CD4-positive, CD25-positive, alpha-beta regulatory T cell (primary cell): ENCODE measurements at regions not wholly inside any gene's neighbourhood (a gene's known extent, or its start where the extent isn't known, plus 50 kb on each side); places are given as distances from the start of the nearest gene placed in this dataset.

Experiments
- ATAC-seq, 2 donors: fragments of 150-1000 bp; cut with Tn5 transposase; one replicate each; pipeline ENCODE4 v1.10.0; 2021; ENCODE audit warnings: low read depth in 2 of 2, moderate number of reproducible peaks in 2 of 2, moderate library complexity in 1 of 2
- DNase-seq, 3 donors: peaks; one replicate each; pipeline versions ENCODE4 v3.0.0 to v3.0.0-alpha.2; 2012 to 2022; ENCODE audit warnings: mixed read lengths in 1 of 3
- H3K27ac ChIP-seq: one replicate; pipeline ENCODE4 v1.7.0; 2013; ENCODE audit warnings: mild to moderate bottlenecking, low read length; ENCODE audit not compliant: insufficient read depth, poor library complexity, severe bottlenecking
- H3K27me3 ChIP-seq: one replicate; pipeline ENCODE4 v1.7.0; 2013; ENCODE audit warnings: low read length; ENCODE audit not compliant: control insufficient read depth, insufficient read depth
- H3K36me3 ChIP-seq: one replicate; pipeline ENCODE4 v1.7.0; 2013; ENCODE audit warnings: mild to moderate bottlenecking, low read length, moderate library complexity; ENCODE audit not compliant: control insufficient read depth, insufficient read depth
- H3K4me1 ChIP-seq: 2 replicates; pipeline ENCODE4 v1.7.0; 2013; ENCODE audit warnings: mild to moderate bottlenecking, low read length; ENCODE audit not compliant: insufficient read depth, control insufficient read depth, poor library complexity, severe bottlenecking
- H3K4me3 ChIP-seq: one replicate; pipeline ENCODE4 v1.7.0; 2013; ENCODE audit warnings: low read depth, mild to moderate bottlenecking, low read length, moderate library complexity
- H3K9me3 ChIP-seq, 2 experiments: 1 replicate in 1 of 2; 2 replicates in 1 of 2; pipeline ENCODE4 v1.7.0; 2013; ENCODE audit warnings: low read length in 2 of 2, mild to moderate bottlenecking in 1 of 2, moderate library complexity in 1 of 2; ENCODE audit not compliant: control insufficient read depth in 2 of 2
- H3K27ac Mint-ChIP-seq, 3 donors: one replicate each; pipeline ENCODE4 v1.8.0; 2020 to 2022; ENCODE audit warnings: mild to moderate bottlenecking in 3 of 3, mixed read lengths in 3 of 3, moderate library complexity in 2 of 3
- H3K27me3 Mint-ChIP-seq: one replicate; pipeline ENCODE4 v1.8.0; 2022; ENCODE audit warnings: mild to moderate bottlenecking, mixed read lengths
- H3K36me3 Mint-ChIP-seq: one replicate; pipeline ENCODE4 v1.8.0; 2020; ENCODE audit warnings: mixed read lengths
- H3K4me1 Mint-ChIP-seq, 4 donors: one replicate each; pipeline ENCODE4 v1.8.0; 2020 to 2022; ENCODE audit warnings: mixed read lengths in 4 of 4, mild to moderate bottlenecking in 1 of 4
- H3K4me3 Mint-ChIP-seq, 4 donors: one replicate each; pipeline ENCODE4 v1.8.0; 2020 to 2022; ENCODE audit warnings: mild to moderate bottlenecking in 4 of 4, mixed read lengths in 4 of 4, moderate library complexity in 3 of 4
- H3K9me3 Mint-ChIP-seq, 7 donors: one replicate each; pipeline ENCODE4 v1.8.0; 2020 to 2022; ENCODE audit warnings: mixed read lengths in 7 of 7, mild to moderate bottlenecking in 3 of 7, moderate library complexity in 2 of 7

DNA sequence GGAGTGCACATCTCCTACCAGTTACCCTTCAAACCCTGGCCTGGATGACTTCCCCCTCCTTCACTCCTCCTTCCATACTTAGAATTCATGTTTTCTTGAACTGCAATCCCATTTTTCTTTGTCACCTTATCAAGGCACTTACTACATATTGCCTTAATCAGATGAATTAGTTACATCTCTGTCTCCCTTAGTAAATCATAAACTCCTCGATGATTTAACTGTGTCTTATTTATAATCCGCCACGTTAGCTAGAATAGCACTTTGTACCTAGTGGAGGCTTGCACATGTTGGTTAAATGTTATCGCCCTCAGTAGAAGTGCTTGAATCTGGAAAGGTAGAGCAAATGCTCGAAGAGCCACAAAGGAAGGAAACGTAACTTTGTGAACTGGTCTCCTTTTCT is 94.7 kb upstream of the RAB11FIP2 start:
- no peak for DNase-seq
- no peaks in the 10 kb centered on the region for H3K36me3 Mint-ChIP-seq
- Histone ChIP-seq H3K9me3 (no peaks in the 10 kb centered on the region), H3K27ac (no peak overlapping the region), H3K36me3 (no peaks in the 10 kb centered on the region), H3K4me1 (no peaks in the 10 kb centered on the region), H3K27me3 (peaks cover 4% of the 10 kb centered on the region), H3K4me3 (no peak overlapping the region)
- no peaks in the 10 kb centered on the region for H3K4me1 Mint-ChIP-seq
- no peak overlapping the region for H3K27ac Mint-ChIP-seq
- ATAC-seq: no peak
- H3K9me3 Mint-ChIP-seq: peaks cover 0 to 1% (median 0%) of the 10 kb centered on the region in 7 donors
- no peak overlapping the region for H3K4me3 Mint-ChIP-seq
- peaks cover 10% of the 10 kb centered on the region for H3K27me3 Mint-ChIP-seq

DNA sequence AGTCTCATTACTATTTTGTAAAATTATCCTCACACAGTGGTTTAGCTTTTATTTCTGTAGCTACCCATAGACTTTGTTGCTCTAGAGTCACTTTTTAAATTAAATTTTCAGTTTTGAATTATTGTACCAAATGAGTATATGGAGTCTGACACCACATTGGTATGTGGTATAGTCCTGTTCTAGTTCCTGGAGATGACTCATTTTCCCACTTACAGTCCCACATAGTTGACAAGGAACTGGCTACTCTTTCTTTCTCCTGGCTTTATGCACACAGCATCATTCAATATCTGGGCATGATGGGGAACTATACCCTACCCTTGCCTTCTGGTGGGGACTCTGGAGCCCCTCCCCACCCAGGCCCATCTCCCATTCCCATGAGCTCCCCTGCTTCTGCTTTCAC is 92.6 kb upstream of the RAB11FIP2 start:
- Histone ChIP-seq H3K4me3 (no peak overlapping the region), H3K27me3 (peaks cover 4% of the 10 kb centered on the region), H3K4me1 (no peaks in the 10 kb centered on the region), H3K27ac (no peak overlapping the region), H3K9me3 (no peaks in the 10 kb centered on the region), H3K36me3 (no peaks in the 10 kb centered on the region)
- DNase-seq (no peak), ATAC-seq (no peak)
- Mint-ChIP-seq H3K27me3 (peaks cover 18% of the 10 kb centered on the region), H3K4me1 (no peaks in the 10 kb centered on the region), H3K36me3 (no peaks in the 10 kb centered on the region), H3K27ac (no peak overlapping the region), H3K9me3 (peaks cover 0 to 3% (median 1%) of the 10 kb centered on the region in 7 donors), H3K4me3 (no peak overlapping the region)

GRCh38 chr10:118128675-118129074 is 81.9 kb upstream of the RAB11FIP2 start:
- Mint-ChIP-seq H3K9me3 (peaks cover 0 to 5% (median 1%) of the 10 kb centered on the region in 7 donors), H3K4me3 (no peak overlapping the region), H3K27ac (no peak overlapping the region), H3K4me1 (no peaks in the 10 kb centered on the region), H3K27me3 (peaks cover 4% of the 10 kb centered on the region), H3K36me3 (no peaks in the 10 kb centered on the region)
- Histone ChIP-seq H3K4me3 (no peak overlapping the region), H3K27ac (no peak overlapping the region), H3K36me3 (no peaks in the 10 kb centered on the region), H3K4me1 (no peaks in the 10 kb centered on the region), H3K27me3 (peaks cover 3% of the 10 kb centered on the region), H3K9me3 (no peaks in the 10 kb centered on the region)
- ATAC-seq (no peak), DNase-seq (no peak)

DNA sequence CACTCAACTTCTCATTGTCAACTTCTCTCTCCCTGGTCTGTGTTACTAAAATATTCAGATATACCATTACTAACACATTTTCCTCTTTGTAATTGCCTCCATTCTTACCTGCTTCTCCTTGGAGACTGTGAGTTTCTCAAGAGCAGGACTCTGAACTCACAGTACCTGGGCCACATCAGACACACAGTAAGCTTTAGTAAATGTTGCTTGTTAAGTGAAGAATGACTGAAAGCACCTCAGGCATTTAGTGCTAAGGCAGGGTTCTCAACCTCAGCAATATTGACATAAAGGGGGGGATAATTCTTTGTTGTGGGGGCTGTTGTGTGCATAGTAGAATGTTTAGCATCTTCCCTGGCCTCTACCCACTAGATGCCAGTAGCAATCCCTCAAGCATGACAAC is 72.0 kb upstream of the RAB11FIP2 start:
- Mint-ChIP-seq H3K36me3 (no peaks in the 10 kb centered on the region), H3K9me3 (no peaks in the 10 kb centered on the region), H3K4me1 (no peaks in the 10 kb centered on the region), H3K27ac (no peak overlapping the region), H3K4me3 (no peak overlapping the region), H3K27me3 (peaks cover 11% of the 10 kb centered on the region)
- no peaks in the 10 kb centered on the region for H3K9me3 ChIP-seq
- H3K27ac ChIP-seq: no peak overlapping the region
- peaks cover 4% of the 10 kb centered on the region for H3K27me3 ChIP-seq
- H3K4me3 ChIP-seq: no peak overlapping the region
- H3K4me1 ChIP-seq: no peaks in the 10 kb centered on the region
- ATAC-seq: no peak
- no peaks in the 10 kb centered on the region for H3K36me3 ChIP-seq
- DNase-seq: no peak

- H3K27me3 ChIP-seq: peaks cover 4% of the 10 kb centered on the region
- DNase-seq (no peak), ATAC-seq (no peak)
- no peaks in the 10 kb centered on the region for H3K36me3 ChIP-seq
- Mint-ChIP-seq H3K36me3 (no peaks in the 10 kb centered on the region), H3K27me3 (peaks cover 11% of the 10 kb centered on the region), H3K4me1 (no peaks in the 10 kb centered on the region), H3K9me3 (no peaks in the 10 kb centered on the region), H3K27ac (no peak overlapping the region), H3K4me3 (no peak overlapping the region)
- no peak overlapping the region for H3K4me3 ChIP-seq
- H3K9me3 ChIP-seq: no peaks in the 10 kb centered on the region
- no peaks in the 10 kb centered on the region for H3K4me1 ChIP-seq
- H3K27ac ChIP-seq: no peak overlapping the region
These were observed 70.1 kb upstream of the RAB11FIP2 start for GRCh38 chr10:118116715-118117449.

DNA sequence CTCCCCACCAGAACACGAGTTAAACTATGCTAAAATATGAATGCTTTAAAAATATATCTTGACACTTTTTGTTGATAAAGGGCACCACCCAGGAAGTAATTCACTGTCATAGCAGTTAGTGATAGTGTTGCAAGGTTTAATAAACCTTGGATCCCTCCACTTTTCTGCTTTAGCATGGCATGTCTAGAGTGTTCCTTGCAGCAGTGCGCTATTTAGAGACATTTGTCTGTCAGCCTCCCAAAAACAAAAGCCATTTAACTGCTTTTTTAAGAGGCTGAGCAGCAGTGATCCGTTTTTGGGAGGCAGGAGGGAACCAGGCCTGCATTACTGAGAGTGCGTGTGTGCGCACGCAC is 69.6 kb upstream of the RAB11FIP2 start:
- Histone ChIP-seq H3K9me3 (no peaks in the 10 kb centered on the region), H3K4me3 (no peak overlapping the region), H3K4me1 (no peaks in the 10 kb centered on the region), H3K27me3 (peaks cover 4% of the 10 kb centered on the region), H3K27ac (no peak overlapping the region), H3K36me3 (no peaks in the 10 kb centered on the region)
- H3K4me3 Mint-ChIP-seq: no peak overlapping the region
- no peaks in the 10 kb centered on the region for H3K9me3 Mint-ChIP-seq
- peaks cover 11% of the 10 kb centered on the region for H3K27me3 Mint-ChIP-seq
- no peak overlapping the region for H3K27ac Mint-ChIP-seq
- no peaks in the 10 kb centered on the region for H3K4me1 Mint-ChIP-seq
- no peak for DNase-seq
- no peak for ATAC-seq
- H3K36me3 Mint-ChIP-seq: no peaks in the 10 kb centered on the region

DNA sequence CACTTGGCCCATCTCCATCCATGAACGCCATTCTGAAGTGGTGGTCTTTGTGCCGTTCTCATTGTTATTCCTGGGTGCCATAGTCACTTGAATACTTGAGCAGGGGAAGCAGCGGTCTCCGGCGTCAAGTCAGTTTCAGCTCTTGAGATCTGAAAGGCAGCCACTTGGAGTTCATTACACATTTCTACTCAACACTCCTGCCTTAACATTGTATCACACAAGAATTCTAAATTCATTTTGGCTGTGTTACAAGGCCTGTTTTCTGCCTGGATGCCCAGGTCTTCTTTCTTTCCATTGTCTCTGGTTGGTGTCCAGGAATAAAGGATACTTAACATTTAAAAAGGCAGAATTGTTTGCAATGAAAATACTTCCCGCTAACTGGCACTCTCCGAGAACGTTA is 69.0 kb upstream of the RAB11FIP2 start:
- Histone ChIP-seq H3K27me3 (peaks cover 4% of the 10 kb centered on the region), H3K27ac (no peak overlapping the region), H3K9me3 (no peaks in the 10 kb centered on the region), H3K4me3 (no peak overlapping the region), H3K36me3 (no peaks in the 10 kb centered on the region), H3K4me1 (no peaks in the 10 kb centered on the region)
- Mint-ChIP-seq H3K27ac (no peak overlapping the region), H3K4me3 (no peak overlapping the region), H3K36me3 (no peaks in the 10 kb centered on the region), H3K27me3 (peaks cover 10% of the 10 kb centered on the region), H3K4me1 (peaks cover under 1 to 2% (median 1%) of the 10 kb centered on the region in 4 donors), H3K9me3 (no peaks in the 10 kb centered on the region)
- ATAC-seq: no peak
- DNase-seq: no peak

- no peak for ATAC-seq
- Mint-ChIP-seq H3K27ac (no peak overlapping the region), H3K36me3 (no peaks in the 10 kb centered on the region), H3K4me3 (no peak overlapping the region), H3K27me3 (peaks cover 3% of the 10 kb centered on the region), H3K9me3 (no peaks in the 10 kb centered on the region), H3K4me1 (peaks cover 2 to 6% (median 4%) of the 10 kb centered on the region in 4 donors)
- Histone ChIP-seq H3K27me3 (peaks cover 2% of the 10 kb centered on the region), H3K4me3 (no peak overlapping the region), H3K4me1 (no peaks in the 10 kb centered on the region), H3K36me3 (no peaks in the 10 kb centered on the region), H3K9me3 (no peaks in the 10 kb centered on the region), H3K27ac (no peak overlapping the region)
- DNase-seq: no peak
These were observed 68.3 kb upstream of the RAB11FIP2 start for GRCh38 chr10:118114992-118115391.
